ENCODE measurements at regions not wholly inside any gene's neighbourhood (a gene's known extent, or its start where the extent isn't known, plus 50 kb on each side); places are given as distances from the start of the nearest gene placed in this dataset.

DNA sequence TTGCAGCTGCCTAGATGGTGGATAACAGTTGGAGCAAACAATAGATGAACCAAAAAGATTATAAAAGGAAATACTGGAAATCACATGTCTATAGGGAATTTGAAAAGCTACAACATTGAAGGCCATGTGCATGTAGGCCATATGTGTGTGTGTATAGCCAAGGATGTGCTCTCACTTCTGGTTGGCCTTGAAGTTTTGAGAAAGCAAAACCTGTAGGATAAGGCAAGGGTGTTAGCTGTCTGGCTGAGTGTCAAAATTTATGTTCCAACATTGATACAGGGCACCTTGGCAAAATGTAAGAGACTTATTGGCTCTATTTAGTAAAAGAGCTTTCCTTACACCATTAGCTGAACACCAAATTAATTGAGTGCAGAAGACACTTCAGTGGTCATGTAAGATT is 1723.6 kb upstream of the PCDH20 start:
- TF ChIP-seq, protein P1, sequence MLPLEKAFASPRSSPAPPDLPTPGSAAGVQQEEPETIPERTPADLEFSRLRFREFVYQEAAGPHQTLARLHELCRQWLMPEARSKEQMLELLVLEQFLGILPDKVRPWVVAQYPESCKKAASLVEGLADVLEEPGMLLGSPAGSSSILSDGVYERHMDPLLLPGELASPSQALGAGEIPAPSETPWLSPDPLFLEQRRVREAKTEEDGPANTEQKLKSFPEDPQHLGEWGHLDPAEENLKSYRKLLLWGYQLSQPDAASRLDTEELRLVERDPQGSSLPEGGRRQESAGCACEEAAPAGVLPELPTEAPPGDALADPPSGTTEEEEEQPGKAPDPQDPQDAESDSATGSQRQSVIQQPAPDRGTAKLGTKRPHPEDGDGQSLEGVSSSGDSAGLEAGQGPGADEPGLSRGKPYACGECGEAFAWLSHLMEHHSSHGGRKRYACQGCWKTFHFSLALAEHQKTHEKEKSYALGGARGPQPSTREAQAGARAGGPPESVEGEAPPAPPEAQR (CRISPR knock-in tag; IDR thresholded peaks at IDR 0.05), result no peak
- TF ChIP-seq MXD4 (CRISPR knock-in tag; IDR thresholded peaks at IDR 0.05; ENCODE audit: borderline replicate concordance) (no peak), MYBL2 (CRISPR knock-in tag; IDR thresholded peaks at IDR 0.05) (no peak), RORB (CRISPR knock-in tag; IDR thresholded peaks at IDR 0.05) (no peak), FOXJ3 (CRISPR knock-in tag; IDR thresholded peaks at IDR 0.05; ENCODE audit: borderline replicate concordance) (no peak), CTCF (IDR thresholded peaks at IDR 0.05) (no peak), NFE2L1 (CRISPR knock-in tag; IDR thresholded peaks at IDR 0.05) (no peak), TEAD1 (CRISPR knock-in tag; IDR thresholded peaks at IDR 0.05) (no peak), ZNF219 (CRISPR knock-in tag; IDR thresholded peaks at IDR 0.05; ENCODE audit: borderline replicate concordance) (no peak)
- TF ChIP-seq, protein P2, sequence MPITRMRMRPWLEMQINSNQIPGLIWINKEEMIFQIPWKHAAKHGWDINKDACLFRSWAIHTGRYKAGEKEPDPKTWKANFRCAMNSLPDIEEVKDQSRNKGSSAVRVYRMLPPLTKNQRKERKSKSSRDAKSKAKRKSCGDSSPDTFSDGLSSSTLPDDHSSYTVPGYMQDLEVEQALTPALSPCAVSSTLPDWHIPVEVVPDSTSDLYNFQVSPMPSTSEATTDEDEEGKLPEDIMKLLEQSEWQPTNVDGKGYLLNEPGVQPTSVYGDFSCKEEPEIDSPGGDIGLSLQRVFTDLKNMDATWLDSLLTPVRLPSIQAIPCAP (CRISPR knock-in tag; IDR thresholded peaks at IDR 0.05), result no peak
